Neural progenitor cell (in vitro differentiated cells): ENCODE measurements at regions not wholly inside any gene's neighbourhood (a gene's known extent, or its start where the extent isn't known, plus 50 kb on each side); places are given as distances from the start of the nearest gene placed in this dataset.

Experiments
- DNase-seq: peaks from one replicate; pipeline ENCODE4 v3.0.0-alpha.2; 2016; ENCODE audit warnings: low spot score
- H2AFZ ChIP-seq: fragments of 200-600 bp; sonication (generic); replicated peaks from 2 replicates; pipeline ENCODE4 v1.6.1; 2016; ENCODE audit warnings: antibody characterized with exemption
- H3F3A ChIP-seq: fragments of 200-600 bp; sonication (generic); 2 replicates; pipeline ENCODE4 v1.6.1; 2016; ENCODE audit warnings: antibody characterized with exemption, low read depth
- H3K27ac ChIP-seq: fragments of 200-600 bp; sonication (generic); 2 replicates; pipeline ENCODE4 v1.5.1; 2016; ENCODE audit warnings: mild to moderate bottlenecking
- H3K27me3 ChIP-seq: fragments of 200-600 bp; sonication (generic); 2 replicates; pipeline ENCODE4 v1.6.1; 2016; ENCODE audit warnings: mild to moderate bottlenecking, moderate library complexity
- H3K36me3 ChIP-seq: fragments of 200-600 bp; sonication (generic); 2 replicates; pipeline ENCODE4 v1.5.1; 2016
- H3K4me1 ChIP-seq: fragments of 200-600 bp; sonication (generic); 2 replicates; pipeline ENCODE4 v1.6.1; 2016; ENCODE audit warnings: mixed run types
- H3K4me2 ChIP-seq: fragments of 200-600 bp; sonication (generic); 2 replicates; pipeline ENCODE4 v1.6.1; 2016
- H3K4me3 ChIP-seq: fragments of 200-600 bp; sonication (generic); 2 replicates; pipeline ENCODE4 v1.5.1; 2016
- H3K79me2 ChIP-seq: fragments of 200-600 bp; sonication (generic); 2 replicates; pipeline ENCODE4 v1.6.1; 2016; ENCODE audit warnings: low read depth
- H3K9ac ChIP-seq: fragments of 200-600 bp; sonication (generic); 2 replicates; pipeline ENCODE4 v1.6.1; 2016
- H3K9me3 ChIP-seq: fragments of 200-600 bp; sonication (generic); 2 replicates; pipeline ENCODE4 v1.5.1; 2016; ENCODE audit warnings: low read depth
- H4K20me1 ChIP-seq: fragments of 200-600 bp; sonication (generic); 2 replicates; pipeline ENCODE4 v1.6.1; 2016; ENCODE audit warnings: low read depth
- H3K27ac Mint-ChIP-seq: 3 replicates; pipeline ENCODE4 v1.8.0; 2021; ENCODE audit warnings: mixed read lengths
- H3K27me3 Mint-ChIP-seq: 2 replicates; pipeline ENCODE4 v1.8.0; 2022; ENCODE audit warnings: low read depth, mild to moderate bottlenecking, inconsistent platforms, moderate library complexity, mixed read lengths; ENCODE audit not compliant: insufficient read depth
- H3K36me3 Mint-ChIP-seq: 3 replicates; pipeline ENCODE4 v1.8.0; 2021; ENCODE audit warnings: mixed read lengths
- H3K4me1 Mint-ChIP-seq: 3 replicates; pipeline ENCODE4 v1.8.0; 2021; ENCODE audit warnings: mixed read lengths
- H3K4me3 Mint-ChIP-seq: 3 replicates; pipeline ENCODE4 v1.8.0; 2021; ENCODE audit warnings: mild to moderate bottlenecking, moderate library complexity, mixed read lengths
- H3K9me3 Mint-ChIP-seq: 3 replicates; pipeline ENCODE4 v1.8.0; 2020; ENCODE audit warnings: mixed read lengths
- CTCF ChIP-seq: fragments of 200-600 bp; sonication (generic); IDR thresholded peaks from 2 replicates; pipeline ENCODE4 v1.5.1; 2017; ENCODE audit warnings: antibody characterized with exemption, mild to moderate bottlenecking
- EZH2 ChIP-seq: fragments of 200-600 bp; sonication (generic); IDR thresholded peaks from 2 replicates; pipeline ENCODE4 v1.6.1; 2017; ENCODE audit warnings: antibody characterized with exemption, mild to moderate bottlenecking, moderate library complexity
- EZH2phosphoT487 ChIP-seq: fragments of 200-600 bp; sonication (generic); IDR thresholded peaks from 2 replicates; pipeline ENCODE4 v1.6.1; 2017; ENCODE audit warnings: antibody characterized with exemption

GRCh38 chr10:60606343-60607080 is 171.8 kb upstream of the CDK1 start:
- H3K27me3 Mint-ChIP-seq, result peaks cover 4% of the 10 kb centered on the region
- DNase-seq, result no peak
- H3K27ac Mint-ChIP-seq, result no peak overlapping the region
- no peaks in the 10 kb centered on the region for H3K4me1 ChIP-seq
- H3K79me2 ChIP-seq, result no peaks in the 10 kb centered on the region
- no peak for TF ChIP-seq CTCF
- no peaks in the 10 kb centered on the region for H3K36me3 ChIP-seq
- H3K4me2 ChIP-seq, result no peak overlapping the region
- no peak overlapping the region for H3K27ac ChIP-seq
- no peak overlapping the region for H3K4me3 Mint-ChIP-seq
- H3K9me3 Mint-ChIP-seq, result no peaks in the 10 kb centered on the region
- H3F3A ChIP-seq, result no peaks in the 10 kb centered on the region
- no peak overlapping the region for H2AFZ ChIP-seq
- no peaks in the 10 kb centered on the region for H4K20me1 ChIP-seq
- H3K9me3 ChIP-seq, result no peaks in the 10 kb centered on the region
- no peak overlapping the region for H3K9ac ChIP-seq
- H3K4me1 Mint-ChIP-seq, result peaks cover 33% of the 10 kb centered on the region
- H3K27me3 ChIP-seq, result no peaks in the 10 kb centered on the region
- H3K4me3 ChIP-seq, result no peak overlapping the region
- no peaks in the 10 kb centered on the region for H3K36me3 Mint-ChIP-seq

GRCh38 chr10:60605476-60605875 is 172.8 kb upstream of the CDK1 start:
- Histone ChIP-seq H3K4me1 (no peaks in the 10 kb centered on the region), H3K4me3 (no peak overlapping the region), H3K27me3 (no peaks in the 10 kb centered on the region), H3K36me3 (no peaks in the 10 kb centered on the region), H4K20me1 (no peaks in the 10 kb centered on the region), H2AFZ (no peak overlapping the region), H3K4me2 (no peak overlapping the region), H3K27ac (no peak overlapping the region), H3K9ac (no peak overlapping the region), H3F3A (no peaks in the 10 kb centered on the region), H3K9me3 (no peaks in the 10 kb centered on the region), H3K79me2 (no peaks in the 10 kb centered on the region)
- no peak overlapping the region for H3K4me3 Mint-ChIP-seq
- TF ChIP-seq CTCF (no peak), EZH2 (no peak), EZH2phosphoT487 (no peak)
- no peak for DNase-seq
- no peaks in the 10 kb centered on the region for H3K36me3 Mint-ChIP-seq
- no peak overlapping the region for H3K27ac Mint-ChIP-seq
- peaks cover 27% of the 10 kb centered on the region for H3K4me1 Mint-ChIP-seq
- no peaks in the 10 kb centered on the region for H3K9me3 Mint-ChIP-seq
- H3K27me3 Mint-ChIP-seq, result peaks cover 4% of the 10 kb centered on the region

- no peaks in the 10 kb centered on the region for H3K79me2 ChIP-seq
- peaks cover 4% of the 10 kb centered on the region for H3K27me3 Mint-ChIP-seq
- H3K9ac ChIP-seq, result no peak overlapping the region
- no peak overlapping the region for H3K4me2 ChIP-seq
- no peak overlapping the region for H3K4me3 ChIP-seq
- peaks cover 27% of the 10 kb centered on the region for H3K4me1 Mint-ChIP-seq
- no peak overlapping the region for H3K4me3 Mint-ChIP-seq
- H3K36me3 Mint-ChIP-seq, result no peaks in the 10 kb centered on the region
- no peak for DNase-seq
- no peak overlapping the region for H2AFZ ChIP-seq
- no peak overlapping the region for H3K27ac ChIP-seq
- H3K27me3 ChIP-seq, result no peaks in the 10 kb centered on the region
- TF ChIP-seq CTCF (no peak), EZH2 (no peak), EZH2phosphoT487 (no peak)
- H3K4me1 ChIP-seq, result no peaks in the 10 kb centered on the region
- no peaks in the 10 kb centered on the region for H3K9me3 Mint-ChIP-seq
- H3K36me3 ChIP-seq, result no peaks in the 10 kb centered on the region
- H3F3A ChIP-seq, result no peaks in the 10 kb centered on the region
- H3K27ac Mint-ChIP-seq, result peak overlapping the region; percentile 28
- no peaks in the 10 kb centered on the region for H3K9me3 ChIP-seq
- H4K20me1 ChIP-seq, result no peaks in the 10 kb centered on the region
Observed at GRCh38 chr10:60604342-60604741, 173.9 kb upstream of the CDK1 start.
